ENCODE measurements at regions not wholly inside any gene's neighbourhood (a gene's known extent, or its start where the extent isn't known, plus 50 kb on each side); places are given as distances from the start of the nearest gene placed in this dataset.
"Not testable (repeated sequence)": the region's sequence is repeated elsewhere in the genome, so short reads cannot be mapped to it uniquely, and the experiment has no call there.

GRCh38 chr9:115687356-115687755 is 466.2 kb upstream of the PAPPA start:
- H3K4me1 ChIP-seq (ENCODE audit: control insufficient read depth, low read depth, low read length): no peaks in the 10 kb centered on the region
- H3K79me2 ChIP-seq (ENCODE audit: control insufficient read depth, insufficient read depth, low read length): no peaks in the 10 kb centered on the region
- no peak overlapping the region for H3K23ac ChIP-seq (ENCODE audit: low read length)
- no peak overlapping the region for H4K8ac ChIP-seq (ENCODE audit: low read depth, low read length)
- H3K4me2 ChIP-seq (ENCODE audit: low read length): no peak overlapping the region
- no peak overlapping the region for H4K5ac ChIP-seq (ENCODE audit: low read length)
- no CpG with 5 or more reads among the region's 3 CpGs for WGBS (ENCODE audit: extremely low coverage, insufficient coverage, low lambda C conversion rate)
- H3K27ac ChIP-seq (ENCODE audit: low read depth, low read length): no peak overlapping the region
- no peak overlapping the region for H3K9ac ChIP-seq (ENCODE audit: low read length)
- H3K79me1 ChIP-seq (ENCODE audit: low read length): no peaks in the 10 kb centered on the region
- no peak overlapping the region for H3K4ac ChIP-seq (ENCODE audit: low read depth, low read length)
- no peak overlapping the region for H3K18ac ChIP-seq (ENCODE audit: low read length)
- H3K27me3 ChIP-seq (ENCODE audit: insufficient read depth, low read length, poor library complexity): no peaks in the 10 kb centered on the region
- no peak overlapping the region for H2BK120ac ChIP-seq (ENCODE audit: low read depth, low read length)
- DNase-seq: no peak
- H3K4me3 ChIP-seq (ENCODE audit: low read length): no peak overlapping the region
- no peak overlapping the region for H3K56ac ChIP-seq (ENCODE audit: low read length)
- no peaks in the 10 kb centered on the region for H3K36me3 ChIP-seq (ENCODE audit: control insufficient read depth, insufficient read depth, low read length)
- no peak overlapping the region for H2BK5ac ChIP-seq (ENCODE audit: low read length)
- no peak overlapping the region for H2BK15ac ChIP-seq (replicated peaks; ENCODE audit: low read depth)
- H2AK5ac ChIP-seq (ENCODE audit: low read length): no peak overlapping the region

- H4K5ac ChIP-seq (ENCODE audit: low read length): no peak overlapping the region
- WGBS (ENCODE audit: extremely low coverage, insufficient coverage, low lambda C conversion rate): no CpG with 5 or more reads among the region's 1 CpG
- H3K27ac ChIP-seq (ENCODE audit: low read depth, low read length): no peak overlapping the region
- no peaks in the 10 kb centered on the region for H3K79me2 ChIP-seq (ENCODE audit: control insufficient read depth, insufficient read depth, low read length)
- no peak overlapping the region for H3K9ac ChIP-seq (ENCODE audit: low read length)
- no peak for DNase-seq
- no peak overlapping the region for H2BK15ac ChIP-seq (replicated peaks; ENCODE audit: low read depth)
- no peak overlapping the region for H3K56ac ChIP-seq (ENCODE audit: low read length)
- H2BK5ac ChIP-seq (ENCODE audit: low read length): no peak overlapping the region
- H2BK120ac ChIP-seq (ENCODE audit: low read depth, low read length): no peak overlapping the region
- H4K8ac ChIP-seq (ENCODE audit: low read depth, low read length): no peak overlapping the region
- H3K79me1 ChIP-seq (ENCODE audit: low read length): no peaks in the 10 kb centered on the region
- H3K27me3 ChIP-seq (ENCODE audit: insufficient read depth, low read length, poor library complexity): no peaks in the 10 kb centered on the region
- H3K4ac ChIP-seq (ENCODE audit: low read depth, low read length): no peak overlapping the region
- no peak overlapping the region for H3K4me2 ChIP-seq (ENCODE audit: low read length)
- no peak overlapping the region for H3K23ac ChIP-seq (ENCODE audit: low read length)
- H3K36me3 ChIP-seq (ENCODE audit: control insufficient read depth, insufficient read depth, low read length): no peaks in the 10 kb centered on the region
- no peaks in the 10 kb centered on the region for H3K4me1 ChIP-seq (ENCODE audit: control insufficient read depth, low read depth, low read length)
- H3K4me3 ChIP-seq (ENCODE audit: low read length): no peak overlapping the region
- H3K18ac ChIP-seq (ENCODE audit: low read length): no peak overlapping the region
- H2AK5ac ChIP-seq (ENCODE audit: low read length): no peak overlapping the region
Observed at GRCh38 chr9:115689331-115689730, 464.3 kb upstream of the PAPPA start.

- Histone ChIP-seq H2BK120ac (ENCODE audit: low read depth, low read length) (no peak overlapping the region), H2BK5ac (ENCODE audit: low read length) (no peak overlapping the region), H3K4me3 (ENCODE audit: low read length) (no peak overlapping the region), H2BK15ac (replicated peaks; ENCODE audit: low read depth) (no peak overlapping the region), H3K18ac (ENCODE audit: low read length) (no peak overlapping the region), H4K5ac (ENCODE audit: low read length) (no peak overlapping the region), H2AK5ac (ENCODE audit: low read length) (no peak overlapping the region), H3K9ac (ENCODE audit: low read length) (no peak overlapping the region), H3K79me1 (ENCODE audit: low read length) (no peaks in the 10 kb centered on the region), H3K56ac (ENCODE audit: low read length) (no peak overlapping the region), H4K8ac (ENCODE audit: low read depth, low read length) (no peak overlapping the region), H3K27me3 (ENCODE audit: insufficient read depth, low read length, poor library complexity) (no peaks in the 10 kb centered on the region), H3K23ac (ENCODE audit: low read length) (no peak overlapping the region), H3K36me3 (ENCODE audit: control insufficient read depth, insufficient read depth, low read length) (no peaks in the 10 kb centered on the region), H3K79me2 (ENCODE audit: control insufficient read depth, insufficient read depth, low read length) (no peaks in the 10 kb centered on the region), H3K27ac (ENCODE audit: low read depth, low read length) (no peak overlapping the region), H3K4me2 (ENCODE audit: low read length) (no peak overlapping the region), H3K4ac (ENCODE audit: low read depth, low read length) (no peak overlapping the region), H3K4me1 (ENCODE audit: control insufficient read depth, low read depth, low read length) (no peaks in the 10 kb centered on the region)
- WGBS (ENCODE audit: extremely low coverage, insufficient coverage, low lambda C conversion rate): no CpG with 5 or more reads among the region's 5 CpGs
- no peak for DNase-seq
Observed at GRCh38 chr9:115690786-115691496, 462.6 kb upstream of the PAPPA start.

GRCh38 chr9:115691693-115692092 is 461.9 kb upstream of the PAPPA start:
- WGBS (ENCODE audit: extremely low coverage, insufficient coverage, low lambda C conversion rate): no CpG with 5 or more reads among the region's 3 CpGs
- no peak overlapping the region for H3K4ac ChIP-seq (ENCODE audit: low read depth, low read length)
- H3K4me3 ChIP-seq (ENCODE audit: low read length): no peak overlapping the region
- H3K27ac ChIP-seq (ENCODE audit: low read depth, low read length): no peak overlapping the region
- H2BK5ac ChIP-seq (ENCODE audit: low read length): no peak overlapping the region
- no peak overlapping the region for H4K8ac ChIP-seq (ENCODE audit: low read depth, low read length)
- H3K36me3 ChIP-seq (ENCODE audit: control insufficient read depth, insufficient read depth, low read length): no peaks in the 10 kb centered on the region
- no peak overlapping the region for H4K5ac ChIP-seq (ENCODE audit: low read length)
- no peak overlapping the region for H2BK120ac ChIP-seq (ENCODE audit: low read depth, low read length)
- peak; percentile 16 for DNase-seq
- H3K23ac ChIP-seq (ENCODE audit: low read length): no peak overlapping the region
- H3K4me2 ChIP-seq (ENCODE audit: low read length): no peak overlapping the region
- no peak overlapping the region for H2BK15ac ChIP-seq (replicated peaks; ENCODE audit: low read depth)
- H3K79me2 ChIP-seq (ENCODE audit: control insufficient read depth, insufficient read depth, low read length): no peaks in the 10 kb centered on the region
- H3K79me1 ChIP-seq (ENCODE audit: low read length): no peaks in the 10 kb centered on the region
- H3K27me3 ChIP-seq (ENCODE audit: insufficient read depth, low read length, poor library complexity): no peaks in the 10 kb centered on the region
- H2AK5ac ChIP-seq (ENCODE audit: low read length): no peak overlapping the region
- H3K4me1 ChIP-seq (ENCODE audit: control insufficient read depth, low read depth, low read length): no peaks in the 10 kb centered on the region
- no peak overlapping the region for H3K56ac ChIP-seq (ENCODE audit: low read length)
- no peak overlapping the region for H3K9ac ChIP-seq (ENCODE audit: low read length)
- no peak overlapping the region for H3K18ac ChIP-seq (ENCODE audit: low read length)

- H2AK5ac ChIP-seq (ENCODE audit: low read length); H3K4ac ChIP-seq (ENCODE audit: low read depth, low read length); H3K23ac ChIP-seq (ENCODE audit: low read length); H3K36me3 ChIP-seq (ENCODE audit: control insufficient read depth, insufficient read depth, low read length); H3K18ac ChIP-seq (ENCODE audit: low read length); H3K4me2 ChIP-seq (ENCODE audit: low read length); H4K5ac ChIP-seq (ENCODE audit: low read length); H2BK120ac ChIP-seq (ENCODE audit: low read depth, low read length); H2BK5ac ChIP-seq (ENCODE audit: low read length); H3K56ac ChIP-seq (ENCODE audit: low read length); H3K27ac ChIP-seq (ENCODE audit: low read depth, low read length); H3K79me2 ChIP-seq (ENCODE audit: control insufficient read depth, insufficient read depth, low read length); H3K79me1 ChIP-seq (ENCODE audit: low read length); H3K27me3 ChIP-seq (ENCODE audit: insufficient read depth, low read length, poor library complexity); H3K4me1 ChIP-seq (ENCODE audit: control insufficient read depth, low read depth, low read length); H4K8ac ChIP-seq (ENCODE audit: low read depth, low read length); DNase-seq; H3K4me3 ChIP-seq (ENCODE audit: low read length); H3K9ac ChIP-seq (ENCODE audit: low read length); H2BK15ac ChIP-seq (replicated peaks; ENCODE audit: low read depth): not testable (repeated sequence)
- WGBS (ENCODE audit: extremely low coverage, insufficient coverage, low lambda C conversion rate): no CpG with 5 or more reads among the region's 2 CpGs
Observed at GRCh38 chr9:115692868-115693267, 460.7 kb upstream of the PAPPA start.

- no peak overlapping the region for H3K4me2 ChIP-seq (ENCODE audit: low read length)
- no peaks in the 10 kb centered on the region for H3K27me3 ChIP-seq (ENCODE audit: insufficient read depth, low read length, poor library complexity)
- no peaks in the 10 kb centered on the region for H3K79me1 ChIP-seq (ENCODE audit: low read length)
- no peak overlapping the region for H3K23ac ChIP-seq (ENCODE audit: low read length)
- no peak overlapping the region for H3K27ac ChIP-seq (ENCODE audit: low read depth, low read length)
- H3K36me3 ChIP-seq (ENCODE audit: control insufficient read depth, insufficient read depth, low read length): no peaks in the 10 kb centered on the region
- peak; percentile 85 for DNase-seq
- no peaks in the 10 kb centered on the region for H3K79me2 ChIP-seq (ENCODE audit: control insufficient read depth, insufficient read depth, low read length)
- H4K8ac ChIP-seq (ENCODE audit: low read depth, low read length): no peak overlapping the region
- H2AK5ac ChIP-seq (ENCODE audit: low read length): no peak overlapping the region
- H2BK5ac ChIP-seq (ENCODE audit: low read length): no peak overlapping the region
- H3K56ac ChIP-seq (ENCODE audit: low read length): no peak overlapping the region
- no peak overlapping the region for H3K4ac ChIP-seq (ENCODE audit: low read depth, low read length)
- H4K5ac ChIP-seq (ENCODE audit: low read length): no peak overlapping the region
- H3K4me1 ChIP-seq (ENCODE audit: control insufficient read depth, low read depth, low read length): no peaks in the 10 kb centered on the region
- H3K9ac ChIP-seq (ENCODE audit: low read length): no peak overlapping the region
- no peak overlapping the region for H2BK15ac ChIP-seq (replicated peaks; ENCODE audit: low read depth)
- H3K18ac ChIP-seq (ENCODE audit: low read length): no peak overlapping the region
- H3K4me3 ChIP-seq (ENCODE audit: low read length): no peak overlapping the region
- no CpG with 5 or more reads among the region's 2 CpGs for whole genome bisulfite sequencing (ENCODE audit: extremely low coverage, insufficient coverage, low lambda C conversion rate)
- H2BK120ac ChIP-seq (ENCODE audit: low read depth, low read length): no peak overlapping the region
Observed at GRCh38 chr9:115694014-115694413, 459.6 kb upstream of the PAPPA start.
